SK-N-SH treated with all-trans-retinoic acid at 6 μM for 48 hours (cell line): ENCODE measurements at regions not wholly inside any gene's neighbourhood (a gene's known extent, or its start where the extent isn't known, plus 50 kb on each side); places are given as distances from the start of the nearest gene placed in this dataset.

Source experiments
- BACH2 ChIP-seq: fragments of 250-450 bp; sonication (Bioruptor Pico); IDR thresholded peaks from 2 replicates; pipeline ENCODE4 v1.9.0; 2021; ENCODE audit warnings: mild to moderate bottlenecking, borderline replicate concordance
- TF ChIP-seq, protein P1 (sequence below): fragments of 250-450 bp; sonication (Bioruptor Pico); IDR thresholded peaks from 2 replicates; pipeline ENCODE4 v1.8.0; 2020; ENCODE audit warnings: mild to moderate bottlenecking, moderate library complexity, borderline replicate concordance
- TF ChIP-seq, protein P2 (sequence below): fragments of 250-450 bp; sonication (Bioruptor Pico); IDR thresholded peaks from 2 replicates; pipeline ENCODE4 v1.8.0; 2021; ENCODE audit warnings: low read depth, mild to moderate bottlenecking, moderate library complexity, borderline replicate concordance

DNA sequence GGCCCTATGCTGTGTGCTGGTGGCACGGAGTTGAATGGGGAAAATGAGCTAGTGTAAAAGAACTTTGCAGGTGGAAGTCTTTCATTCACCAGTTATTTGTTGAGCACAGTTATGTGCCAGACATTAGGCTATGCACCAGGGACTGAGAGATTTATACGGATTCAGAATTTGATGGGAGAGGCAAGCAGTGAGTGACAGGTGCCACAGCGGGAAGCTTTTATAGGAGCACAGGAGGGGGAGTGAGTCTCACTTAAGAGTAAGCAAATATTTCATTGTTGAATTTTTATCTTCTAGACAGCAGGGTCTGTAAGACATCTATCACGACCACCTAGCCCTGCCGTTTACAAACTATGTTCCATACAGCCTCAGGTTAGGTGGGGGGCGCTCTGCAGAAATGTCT lies 320.6 kb downstream of the SNAPC1 start:
- TF ChIP-seq, protein P1, sequence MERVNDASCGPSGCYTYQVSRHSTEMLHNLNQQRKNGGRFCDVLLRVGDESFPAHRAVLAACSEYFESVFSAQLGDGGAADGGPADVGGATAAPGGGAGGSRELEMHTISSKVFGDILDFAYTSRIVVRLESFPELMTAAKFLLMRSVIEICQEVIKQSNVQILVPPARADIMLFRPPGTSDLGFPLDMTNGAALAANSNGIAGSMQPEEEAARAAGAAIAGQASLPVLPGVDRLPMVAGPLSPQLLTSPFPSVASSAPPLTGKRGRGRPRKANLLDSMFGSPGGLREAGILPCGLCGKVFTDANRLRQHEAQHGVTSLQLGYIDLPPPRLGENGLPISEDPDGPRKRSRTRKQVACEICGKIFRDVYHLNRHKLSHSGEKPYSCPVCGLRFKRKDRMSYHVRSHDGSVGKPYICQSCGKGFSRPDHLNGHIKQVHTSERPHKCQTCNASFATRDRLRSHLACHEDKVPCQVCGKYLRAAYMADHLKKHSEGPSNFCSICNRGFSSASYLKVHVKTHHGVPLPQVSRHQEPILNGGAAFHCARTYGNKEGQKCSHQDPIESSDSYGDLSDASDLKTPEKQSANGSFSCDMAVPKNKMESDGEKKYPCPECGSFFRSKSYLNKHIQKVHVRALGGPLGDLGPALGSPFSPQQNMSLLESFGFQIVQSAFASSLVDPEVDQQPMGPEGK (CRISPR knock-in tag), result no peak
- TF ChIP-seq, protein P2, sequence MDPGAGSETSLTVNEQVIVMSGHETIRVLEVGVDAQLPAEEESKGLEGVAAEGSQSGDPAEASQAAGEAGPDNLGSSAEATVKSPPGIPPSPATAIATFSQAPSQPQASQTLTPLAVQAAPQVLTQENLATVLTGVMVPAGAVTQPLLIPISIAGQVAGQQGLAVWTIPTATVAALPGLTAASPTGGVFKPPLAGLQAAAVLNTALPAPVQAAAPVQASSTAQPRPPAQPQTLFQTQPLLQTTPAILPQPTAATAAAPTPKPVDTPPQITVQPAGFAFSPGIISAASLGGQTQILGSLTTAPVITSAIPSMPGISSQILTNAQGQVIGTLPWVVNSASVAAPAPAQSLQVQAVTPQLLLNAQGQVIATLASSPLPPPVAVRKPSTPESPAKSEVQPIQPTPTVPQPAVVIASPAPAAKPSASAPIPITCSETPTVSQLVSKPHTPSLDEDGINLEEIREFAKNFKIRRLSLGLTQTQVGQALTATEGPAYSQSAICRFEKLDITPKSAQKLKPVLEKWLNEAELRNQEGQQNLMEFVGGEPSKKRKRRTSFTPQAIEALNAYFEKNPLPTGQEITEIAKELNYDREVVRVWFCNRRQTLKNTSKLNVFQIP, result no peak
- TF ChIP-seq BACH2 (CRISPR knock-in tag), result no peak
